H1 (cell line): ENCODE measurements at regions not wholly inside any gene's neighbourhood (a gene's known extent, or its start where the extent isn't known, plus 50 kb on each side); places are given as distances from the start of the nearest gene placed in this dataset.

Experiments used
- CHD7 ChIP-seq: fragments of 300-600 bp; sonication (generic); IDR thresholded peaks from 2 replicates; pipeline ENCODE4 v1.7.1; 2012; ENCODE audit warnings: low read length, moderate library complexity, mild to moderate bottlenecking, inconsistent platforms; ENCODE audit not compliant: insufficient replicate concordance
- CTBP2 ChIP-seq: IDR thresholded peaks from 2 replicates; pipeline ENCODE4 v1.7.0; 2011; ENCODE audit warnings: borderline replicate concordance, mild to moderate bottlenecking, moderate library complexity, mixed read lengths, low read length; ENCODE audit not compliant: insufficient read depth, insufficient read length
- NANOG ChIP-seq: IDR thresholded peaks from 2 replicates; pipeline ENCODE4 v1.6.1; 2011; ENCODE audit warnings: low read length, low read depth, mild to moderate bottlenecking, inconsistent platforms; ENCODE audit not compliant: insufficient read depth, poor library complexity, severe bottlenecking
- RXRA ChIP-seq: IDR thresholded peaks from 2 replicates; pipeline ENCODE4 v1.6.1; 2011; ENCODE audit warnings: low read depth, mild to moderate bottlenecking, low read length, moderate library complexity; ENCODE audit not compliant: insufficient read depth
- SIRT6 ChIP-seq: IDR thresholded peaks from one replicate; pipeline ENCODE4 v1.7.1; 2012; ENCODE audit warnings: low read length, inconsistent platforms
- SP1 ChIP-seq: IDR thresholded peaks from 2 replicates; pipeline ENCODE4 v1.6.1; 2011; ENCODE audit warnings: low read depth, low read length
- TAF1 ChIP-seq: IDR thresholded peaks from 2 replicates; pipeline ENCODE4 v1.6.1; 2011; ENCODE audit warnings: mild to moderate bottlenecking, low read depth, low read length

GRCh38 chr20:43821795-43822194, 92.9 kb upstream of the TOX2 start (continued):
- TF ChIP-seq CHD7 = no peak
- TF ChIP-seq CTBP2 = no peak
- TF ChIP-seq SP1 = no peak
- no peak for TF ChIP-seq TAF1
- no peak for TF ChIP-seq SIRT6
- TF ChIP-seq RXRA = no peak
- TF ChIP-seq NANOG = no peak
